ENCODE measurements at regions not wholly inside any gene's neighbourhood (a gene's known extent, or its start where the extent isn't known, plus 50 kb on each side); places are given as distances from the start of the nearest gene placed in this dataset.

DNA sequence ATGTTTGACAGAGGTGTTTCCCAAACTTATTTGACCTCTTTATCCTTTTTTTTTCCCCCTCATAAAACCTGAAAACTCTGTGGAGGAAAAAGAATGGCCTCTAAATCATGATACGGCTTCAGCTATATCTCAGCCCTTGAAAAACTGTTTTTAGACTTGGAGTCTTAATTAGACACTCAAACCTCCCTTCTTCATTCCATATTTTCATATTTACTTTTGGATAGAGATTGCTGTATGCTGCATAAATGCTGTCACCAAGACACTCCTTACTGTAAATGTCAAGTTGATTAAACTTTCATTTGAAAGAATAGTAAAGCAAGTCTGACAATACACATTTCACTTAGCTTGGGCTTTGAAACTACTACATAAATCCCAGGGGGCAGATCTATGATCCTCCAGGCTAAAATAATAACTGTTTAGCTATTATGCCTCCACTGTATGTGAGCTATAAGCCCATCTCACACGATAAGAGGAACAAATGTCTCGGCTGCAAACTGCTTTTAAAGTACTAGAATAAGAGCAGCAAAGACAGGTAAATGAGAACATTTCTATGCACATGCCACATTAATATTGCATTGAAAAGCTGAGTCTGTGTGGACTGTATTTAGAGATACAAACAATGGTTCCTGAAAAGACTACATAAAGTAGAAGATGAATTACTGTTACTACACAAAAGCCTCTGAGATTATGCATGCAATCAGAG, 141.3 kb upstream of the HMGN3 start:
- TF ChIP-seq, protein P1, sequence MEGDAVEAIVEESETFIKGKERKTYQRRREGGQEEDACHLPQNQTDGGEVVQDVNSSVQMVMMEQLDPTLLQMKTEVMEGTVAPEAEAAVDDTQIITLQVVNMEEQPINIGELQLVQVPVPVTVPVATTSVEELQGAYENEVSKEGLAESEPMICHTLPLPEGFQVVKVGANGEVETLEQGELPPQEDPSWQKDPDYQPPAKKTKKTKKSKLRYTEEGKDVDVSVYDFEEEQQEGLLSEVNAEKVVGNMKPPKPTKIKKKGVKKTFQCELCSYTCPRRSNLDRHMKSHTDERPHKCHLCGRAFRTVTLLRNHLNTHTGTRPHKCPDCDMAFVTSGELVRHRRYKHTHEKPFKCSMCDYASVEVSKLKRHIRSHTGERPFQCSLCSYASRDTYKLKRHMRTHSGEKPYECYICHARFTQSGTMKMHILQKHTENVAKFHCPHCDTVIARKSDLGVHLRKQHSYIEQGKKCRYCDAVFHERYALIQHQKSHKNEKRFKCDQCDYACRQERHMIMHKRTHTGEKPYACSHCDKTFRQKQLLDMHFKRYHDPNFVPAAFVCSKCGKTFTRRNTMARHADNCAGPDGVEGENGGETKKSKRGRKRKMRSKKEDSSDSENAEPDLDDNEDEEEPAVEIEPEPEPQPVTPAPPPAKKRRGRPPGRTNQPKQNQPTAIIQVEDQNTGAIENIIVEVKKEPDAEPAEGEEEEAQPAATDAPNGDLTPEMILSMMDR (IDR thresholded peaks at IDR 0.05): no peak
- TF ChIP-seq POLR2A (IDR thresholded peaks at IDR 0.05): no peak

Data from stomach (tissue), 4 donors.